Liver (tissue), 8 donors: ENCODE measurements at regions not wholly inside any gene's neighbourhood (a gene's known extent, or its start where the extent isn't known, plus 50 kb on each side); places are given as distances from the start of the nearest gene placed in this dataset.

Source experiments
- DNase-seq: peaks from one replicate; pipeline ENCODE4 v3.0.0-alpha.2; 2017; ENCODE audit warnings: low spot score
- H3K27ac ChIP-seq, 2 donors: one replicate each; pipeline ENCODE4 v1.7.0; 2013; ENCODE audit warnings: inconsistent platforms in 2 of 2, low read length in 2 of 2, control low read depth in 1 of 2, low read depth in 1 of 2, mild to moderate bottlenecking in 1 of 2
- H3K27me3 ChIP-seq, 4 donors: one replicate each; pipeline versions ENCODE4 v1.6.1 to v1.7.0; 2013; ENCODE audit warnings: low read length in 3 of 4, inconsistent platforms in 1 of 4, mild to moderate bottlenecking in 1 of 4, moderate library complexity in 1 of 4; ENCODE audit not compliant: control insufficient read depth in 4 of 4, insufficient read depth in 4 of 4
- H3K36me3 ChIP-seq, 4 donors: one replicate each; pipeline versions ENCODE4 v1.6.1 to v1.7.0; 2013; ENCODE audit warnings: low read length in 3 of 4, mild to moderate bottlenecking in 3 of 4, low read depth in 1 of 4, moderate library complexity in 1 of 4; ENCODE audit not compliant: control insufficient read depth in 4 of 4, insufficient read depth in 3 of 4
- H3K4me1 ChIP-seq, 4 donors: one replicate each; pipeline versions ENCODE4 v1.6.1 to v1.7.0; 2013; ENCODE audit warnings: low read length in 3 of 4, mild to moderate bottlenecking in 3 of 4, moderate library complexity in 1 of 4; ENCODE audit not compliant: control insufficient read depth in 4 of 4, insufficient read depth in 4 of 4
- H3K4me3 ChIP-seq, 3 donors: one replicate each; pipeline versions ENCODE4 v1.6.1 to v1.7.0; 2013; ENCODE audit warnings: low read length in 3 of 3, control low read depth in 1 of 3, low read depth in 1 of 3, mild to moderate bottlenecking in 1 of 3
- H3K9ac ChIP-seq, 2 donors: one replicate each; pipeline ENCODE4 v1.7.0; 2013; ENCODE audit warnings: low read length in 2 of 2, mild to moderate bottlenecking in 2 of 2, moderate library complexity in 2 of 2, control low read depth in 1 of 2, low read depth in 1 of 2
- H3K9me3 ChIP-seq, 4 donors: one replicate each; pipeline versions ENCODE4 v1.6.1 to v1.7.0; 2013; ENCODE audit warnings: low read length in 3 of 4; ENCODE audit not compliant: control insufficient read depth in 4 of 4
- ATF3 ChIP-seq: IDR thresholded peaks from 2 replicates; pipeline ENCODE4 v1.6.1; 2016; ENCODE audit warnings: antibody characterized with exemption
- CTCF ChIP-seq: fragments of 150-350 bp; IDR thresholded peaks from 2 replicates; pipeline ENCODE4 v1.5.1; 2017; ENCODE audit warnings: improper control_type of control experiment, low read depth, low read length; ENCODE audit not compliant: missing input control
- EGR1 ChIP-seq, 2 donors: IDR thresholded peaks; 2 replicates each; pipeline ENCODE4 v1.6.1; 2016 to 2018; ENCODE audit warnings: antibody characterized with exemption in 2 of 2, low read depth in 2 of 2
- FOXA1 ChIP-seq: IDR thresholded peaks from 2 replicates; pipeline ENCODE4 v1.6.1; 2016; ENCODE audit warnings: antibody characterized with exemption
- FOXA2 ChIP-seq: IDR thresholded peaks from 2 replicates; pipeline ENCODE4 v1.6.1; 2016; ENCODE audit warnings: antibody characterized with exemption
- GABPA ChIP-seq, 2 donors: IDR thresholded peaks in 1 of 2; conservative IDR thresholded peaks in 1 of 2; 2 replicates each; pipeline ENCODE4 v1.6.1; 2016; ENCODE audit warnings: antibody characterized with exemption in 2 of 2, mild to moderate bottlenecking in 1 of 2, moderate library complexity in 1 of 2
- HNF4A ChIP-seq, 2 donors: conservative IDR thresholded peaks; 2 replicates each; pipeline ENCODE4 v1.6.1; 2016; ENCODE audit warnings: antibody characterized with exemption in 2 of 2, mild to moderate bottlenecking in 2 of 2
- JUND ChIP-seq, 2 donors: IDR thresholded peaks; 2 replicates each; pipeline ENCODE4 v1.6.1; 2016; ENCODE audit warnings: antibody characterized with exemption in 2 of 2
- MAX ChIP-seq: IDR thresholded peaks from 2 replicates; pipeline ENCODE4 v1.6.1; 2016; ENCODE audit warnings: antibody characterized with exemption
- NR2F2 ChIP-seq: IDR thresholded peaks from 2 replicates; pipeline ENCODE4 v1.6.1; 2016; ENCODE audit warnings: antibody characterized with exemption
- RXRA ChIP-seq, 2 donors: IDR thresholded peaks; 2 replicates each; pipeline ENCODE4 v1.6.1; 2017 to 2018; ENCODE audit warnings: antibody characterized with exemption in 2 of 2, mild to moderate bottlenecking in 1 of 2
- SP1 ChIP-seq: IDR thresholded peaks from 2 replicates; pipeline ENCODE4 v1.6.1; 2018; ENCODE audit warnings: antibody characterized with exemption, mild to moderate bottlenecking
- TAF1 ChIP-seq: conservative IDR thresholded peaks from 2 replicates; pipeline ENCODE4 v1.6.1; 2016; ENCODE audit warnings: antibody characterized with exemption, mild to moderate bottlenecking
- YY1 ChIP-seq: IDR thresholded peaks from 2 replicates; pipeline ENCODE4 v1.6.1; 2016; ENCODE audit warnings: antibody characterized with exemption, mild to moderate bottlenecking
- ZBTB33 ChIP-seq: IDR thresholded peaks from 2 replicates; pipeline ENCODE4 v1.6.1; 2016; ENCODE audit warnings: antibody characterized with exemption
- WGBS: extraction: QIAGEN DNeasy Blood & Tissue Kit; methylation state at CpG from one replicate; pipeline ENCODE4 v1.1.7; 2013; 5-methylcytosine and 5-hydroxymethylcytosine counted together
- donor health status: healthy.
- donor health status: healthy.
- donor health status: healthy.
- donor health status: healthy.
- donor health status: healthy.

- Histone ChIP-seq H3K9me3 (peaks cover 0 to 3% (median 0%) of the 10 kb centered on the region in 4 donors), H3K36me3 (no peaks in the 10 kb centered on the region), H3K9ac (no peak overlapping the region), H3K27me3 (no peaks in the 10 kb centered on the region), H3K27ac (no peak overlapping the region), H3K4me1 (no peaks in the 10 kb centered on the region), H3K4me3 (no peak overlapping the region)
- TF ChIP-seq ZBTB33 (no peak), NR2F2 (no peak), MAX (no peak), FOXA2 (no peak), CTCF (no peak), ATF3 (no peak), GABPA (IDR thresholded peaks at IDR 0.05 in 1 of 2, conservative IDR thresholded peaks at IDR 0.05 in 1 of 2) (no peak), RXRA (IDR thresholded peaks at IDR 0.05) (no peak), HNF4A (conservative IDR thresholded peaks at IDR 0.05) (no peak), TAF1 (no peak)
- DNase-seq, result no peak
- WGBS, result 84% methylated on average over 1 of the region's 1 CpG
These were observed 313.4 kb upstream of the BTBD3 start for GRCh38 chr20:11604339-11604738.

GRCh38 chr20:11607047-11607446 is 310.6 kb upstream of the BTBD3 start:
- TF ChIP-seq EGR1 (IDR thresholded peaks at IDR 0.05; ENCODE audit: low read depth in 2 of 2) (no peak), MAX (no peak), FOXA2 (no peak)
- H3K27ac ChIP-seq, result no peak overlapping the region
- DNase-seq, result no peak
- H3K27me3 ChIP-seq, result no peaks in the 10 kb centered on the region
- WGBS, result 91% methylated on average over 5 of the region's 5 CpGs
- peaks cover 0 to 3% (median 0%) of the 10 kb centered on the region in 4 donors for H3K9me3 ChIP-seq
- no peak overlapping the region for H3K9ac ChIP-seq
- H3K36me3 ChIP-seq, result no peaks in the 10 kb centered on the region
- no peaks in the 10 kb centered on the region for H3K4me1 ChIP-seq
- no peak overlapping the region for H3K4me3 ChIP-seq

GRCh38 chr20:11608736-11609135 is 309.0 kb upstream of the BTBD3 start:
- Histone ChIP-seq H3K27ac (no peak overlapping the region), H3K27me3 (no peaks in the 10 kb centered on the region), H3K36me3 (no peaks in the 10 kb centered on the region), H3K9ac (no peak overlapping the region), H3K4me3 (no peak overlapping the region), H3K4me1 (no peaks in the 10 kb centered on the region), H3K9me3 (peaks cover 0 to 3% (median 0%) of the 10 kb centered on the region in 4 donors)
- DNase-seq, result no peak
- 93% methylated on average over 23 of the region's 23 CpGs for WGBS
- no peak for TF ChIP-seq NR2F2
- no peak for TF ChIP-seq FOXA2
- no peak for TF ChIP-seq SP1
- no peak for TF ChIP-seq FOXA1
- TF ChIP-seq HNF4A (conservative IDR thresholded peaks at IDR 0.05), result no peak
- TF ChIP-seq GABPA (IDR thresholded peaks at IDR 0.05 in 1 of 2, conservative IDR thresholded peaks at IDR 0.05 in 1 of 2), result no peak
- TF ChIP-seq JUND (IDR thresholded peaks at IDR 0.05), result no peak
- no peak for TF ChIP-seq TAF1
- no peak for TF ChIP-seq YY1
- TF ChIP-seq RXRA (IDR thresholded peaks at IDR 0.05), result no peak
